ENCODE measurements at regions not wholly inside any gene's neighbourhood (a gene's known extent, or its start where the extent isn't known, plus 50 kb on each side); places are given as distances from the start of the nearest gene placed in this dataset.

DNA sequence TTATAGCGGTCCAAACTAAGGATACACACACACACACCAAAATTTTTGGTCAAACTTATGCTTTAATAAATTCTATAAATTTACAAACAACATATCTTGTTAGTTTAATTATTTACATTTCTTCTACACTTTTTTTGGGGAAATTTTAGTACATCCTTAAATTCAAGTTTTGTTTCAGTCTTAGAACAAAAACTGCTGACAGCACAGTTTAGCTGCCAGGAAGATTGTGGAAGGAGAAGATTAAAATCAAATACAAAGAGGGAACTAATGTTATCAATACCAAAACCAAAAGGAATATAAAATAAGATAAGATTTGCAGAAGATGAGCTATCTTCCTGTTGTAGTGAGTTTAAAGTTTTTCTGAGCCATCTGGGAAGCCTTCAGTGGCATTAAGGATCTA is 368.8 kb downstream of the AASDHPPT start:
- H3K36me3 ChIP-seq (replicated peaks; ENCODE audit: control insufficient read depth, insufficient read depth, low read length): no peaks in the 10 kb centered on the region
- no peak overlapping the region for H3K4me3 ChIP-seq (ENCODE audit: insufficient read depth, low read depth, low read length)
- no peaks in the 10 kb centered on the region for H3K27me3 ChIP-seq (ENCODE audit: control insufficient read depth, insufficient read depth, low read length)
- DNase-seq: no peak

GRCh38 chr11:106446955-106447354 is 369.5 kb downstream of the AASDHPPT start:
- Histone ChIP-seq H3K36me3 (replicated peaks; ENCODE audit: control insufficient read depth, insufficient read depth, low read length) (no peaks in the 10 kb centered on the region), H3K4me3 (ENCODE audit: insufficient read depth, low read depth, low read length) (no peak overlapping the region), H3K27me3 (ENCODE audit: control insufficient read depth, insufficient read depth, low read length) (no peaks in the 10 kb centered on the region)
- DNase-seq: no peak

- no peaks in the 10 kb centered on the region for H3K27me3 ChIP-seq (ENCODE audit: control insufficient read depth, insufficient read depth, low read length)
- no peaks in the 10 kb centered on the region for H3K36me3 ChIP-seq (replicated peaks; ENCODE audit: control insufficient read depth, insufficient read depth, low read length)
- no peak overlapping the region for H3K4me3 ChIP-seq (ENCODE audit: insufficient read depth, low read depth, low read length)
- DNase-seq: no peak
Observed at GRCh38 chr11:106447631-106448191, 370.2 kb downstream of the AASDHPPT start.

GRCh38 chr11:106449763-106450162 is 372.3 kb downstream of the AASDHPPT start:
- H3K36me3 ChIP-seq (replicated peaks; ENCODE audit: control insufficient read depth, insufficient read depth, low read length): no peaks in the 10 kb centered on the region
- H3K4me3 ChIP-seq (ENCODE audit: insufficient read depth, low read depth, low read length): no peak overlapping the region
- no peaks in the 10 kb centered on the region for H3K27me3 ChIP-seq (ENCODE audit: control insufficient read depth, insufficient read depth, low read length)
- DNase-seq: no peak

DNA sequence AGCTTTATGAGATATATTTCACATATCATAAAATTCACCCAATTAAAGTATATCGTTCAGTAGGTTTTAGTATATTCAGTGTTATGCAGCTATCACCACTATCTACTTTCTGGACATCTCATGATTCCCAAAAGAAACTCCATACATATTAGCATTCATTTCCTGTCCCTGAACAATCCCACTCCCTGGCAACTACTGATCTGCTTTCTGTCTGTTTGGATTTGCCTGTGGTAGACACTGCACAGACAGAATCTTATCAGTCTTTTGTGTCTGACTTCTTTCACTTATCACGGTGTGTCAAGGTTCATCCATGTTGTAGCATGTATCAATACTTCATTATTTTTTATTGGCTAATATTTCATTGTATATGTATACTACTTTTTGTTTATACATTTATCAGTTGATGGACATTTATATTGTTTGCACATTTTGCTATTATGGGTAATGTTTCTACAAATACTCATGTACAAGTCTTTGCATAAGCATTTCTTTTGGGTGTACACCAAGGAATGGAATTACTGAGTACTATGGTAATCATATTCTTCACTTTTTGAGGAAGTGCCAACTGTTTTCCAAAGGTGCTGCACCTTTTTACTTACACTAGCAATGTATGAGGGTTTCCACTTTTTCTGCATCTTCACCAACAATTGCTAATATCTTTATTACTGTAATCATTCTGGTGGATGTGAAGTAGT is 373.9 kb downstream of the AASDHPPT start:
- no peak for DNase-seq
- Histone ChIP-seq H3K27me3 (ENCODE audit: control insufficient read depth, insufficient read depth, low read length) (no peaks in the 10 kb centered on the region), H3K36me3 (replicated peaks; ENCODE audit: control insufficient read depth, insufficient read depth, low read length) (no peaks in the 10 kb centered on the region), H3K4me3 (ENCODE audit: insufficient read depth, low read depth, low read length) (no peak overlapping the region)

GRCh38 chr11:106456647-106457046 is 379.2 kb downstream of the AASDHPPT start:
- DNase-seq: no peak
- H3K36me3 ChIP-seq (replicated peaks; ENCODE audit: control insufficient read depth, insufficient read depth, low read length): no peaks in the 10 kb centered on the region
- H3K27me3 ChIP-seq (ENCODE audit: control insufficient read depth, insufficient read depth, low read length): no peaks in the 10 kb centered on the region
- H3K4me3 ChIP-seq (ENCODE audit: insufficient read depth, low read depth, low read length): no peak overlapping the region

DNA sequence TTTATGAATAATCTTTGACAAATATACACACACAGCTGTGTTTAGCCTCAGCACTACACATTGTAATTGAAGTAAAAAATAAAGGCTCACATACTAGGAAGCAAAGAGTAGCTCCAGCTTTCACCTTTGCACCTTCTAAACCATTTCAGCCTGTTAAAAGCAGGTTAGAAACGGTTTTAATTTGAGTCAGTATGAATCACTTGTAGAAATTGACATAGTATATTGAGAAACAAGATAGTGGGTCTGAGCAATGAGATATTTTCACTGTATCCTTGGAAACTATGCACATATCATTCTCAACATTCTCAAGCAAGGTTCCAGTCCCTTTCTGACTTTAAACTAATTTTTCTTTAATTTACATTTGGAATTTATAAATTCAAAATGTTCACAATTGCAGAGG is 380.3 kb downstream of the AASDHPPT start:
- H3K27me3 ChIP-seq (ENCODE audit: control insufficient read depth, insufficient read depth, low read length): no peaks in the 10 kb centered on the region
- no peak overlapping the region for H3K4me3 ChIP-seq (ENCODE audit: insufficient read depth, low read depth, low read length)
- no peak for DNase-seq
- no peaks in the 10 kb centered on the region for H3K36me3 ChIP-seq (replicated peaks; ENCODE audit: control insufficient read depth, insufficient read depth, low read length)

DNA sequence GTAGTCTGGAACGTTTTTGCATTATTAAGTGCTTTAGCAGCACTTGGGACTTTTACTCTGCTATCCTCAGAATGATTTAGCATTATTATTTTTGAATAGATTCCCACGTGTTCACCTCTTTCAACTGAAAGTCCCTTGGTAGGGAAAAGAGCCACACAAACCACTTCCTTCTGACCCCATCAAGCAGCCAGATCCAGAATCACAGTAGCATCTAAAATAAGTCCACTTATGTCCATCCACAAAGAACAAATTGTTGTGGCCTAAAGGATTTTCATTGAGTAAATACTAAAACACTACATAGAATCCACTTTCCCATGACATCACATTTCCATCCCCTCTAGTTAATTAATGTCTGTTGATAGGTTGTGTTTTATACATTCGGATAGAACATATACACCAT is 381.7 kb downstream of the AASDHPPT start:
- no peaks in the 10 kb centered on the region for H3K36me3 ChIP-seq (replicated peaks; ENCODE audit: control insufficient read depth, insufficient read depth, low read length)
- H3K27me3 ChIP-seq (ENCODE audit: control insufficient read depth, insufficient read depth, low read length): no peaks in the 10 kb centered on the region
- no peak for DNase-seq
- H3K4me3 ChIP-seq (ENCODE audit: insufficient read depth, low read depth, low read length): no peak overlapping the region

DNA sequence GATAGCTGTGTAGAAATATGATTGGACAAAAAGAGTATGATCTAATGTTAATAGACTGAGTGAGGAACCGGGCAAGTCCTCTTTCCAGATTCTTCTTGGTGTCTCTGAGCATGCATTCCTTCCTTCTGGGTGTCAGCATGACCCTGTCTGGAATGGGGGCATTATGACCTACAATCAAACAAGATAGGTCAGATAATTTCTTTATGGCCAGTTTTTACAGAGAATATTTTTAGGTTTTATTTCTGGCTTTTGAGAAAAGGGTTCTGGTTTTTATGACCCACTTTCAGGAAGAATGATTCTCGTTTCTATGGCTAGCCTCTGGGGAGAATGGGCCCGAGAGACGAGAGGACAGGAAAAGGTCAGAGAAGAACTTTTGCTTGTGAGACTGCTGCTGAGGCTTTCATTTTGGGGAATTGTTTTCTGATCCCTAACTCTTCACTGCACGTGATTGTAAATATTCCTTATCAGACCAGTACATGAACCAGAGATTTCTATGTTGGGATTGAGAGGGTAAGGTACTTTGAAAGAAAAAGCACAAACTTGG is 383.8 kb downstream of the AASDHPPT start:
- Histone ChIP-seq H3K27me3 (ENCODE audit: control insufficient read depth, insufficient read depth, low read length) (no peaks in the 10 kb centered on the region), H3K36me3 (replicated peaks; ENCODE audit: control insufficient read depth, insufficient read depth, low read length) (no peaks in the 10 kb centered on the region), H3K4me3 (ENCODE audit: insufficient read depth, low read depth, low read length) (no peak overlapping the region)
- DNase-seq: no peak

DNA sequence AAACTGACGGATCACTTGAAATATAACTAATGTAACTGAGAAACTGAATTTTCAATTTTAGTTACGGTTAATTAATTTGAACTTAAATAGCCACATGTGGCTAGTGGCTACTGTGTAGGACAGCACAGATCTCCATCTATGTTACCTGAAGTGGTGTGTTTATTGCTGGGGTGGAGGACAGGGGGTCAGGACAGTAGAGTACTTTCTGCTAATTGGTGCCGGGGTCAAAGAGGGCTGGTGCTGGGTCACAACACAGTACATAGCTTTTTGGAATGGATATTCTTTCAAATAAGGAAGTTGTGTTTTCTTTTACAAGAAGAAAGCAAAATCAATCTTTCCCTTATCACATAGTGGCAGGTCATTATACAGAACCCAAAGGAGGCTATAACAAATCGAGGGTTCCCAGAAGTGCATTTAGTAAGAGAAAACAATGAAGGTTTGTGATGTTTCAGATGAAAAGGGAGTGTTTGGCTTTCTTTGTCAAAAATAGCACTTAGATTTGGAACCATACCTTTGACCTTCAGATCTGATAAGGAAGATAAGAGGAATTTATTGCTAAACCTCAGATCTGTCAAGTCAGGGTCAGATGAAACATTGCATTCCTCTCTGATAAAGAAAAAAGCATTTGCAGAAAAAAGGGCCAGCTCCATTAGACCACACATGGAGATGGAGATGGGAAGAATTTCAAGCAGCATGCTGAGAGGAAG is 384.5 kb downstream of the AASDHPPT start:
- no peaks in the 10 kb centered on the region for H3K36me3 ChIP-seq (replicated peaks; ENCODE audit: control insufficient read depth, insufficient read depth, low read length)
- H3K4me3 ChIP-seq (ENCODE audit: insufficient read depth, low read depth, low read length): no peak overlapping the region
- no peaks in the 10 kb centered on the region for H3K27me3 ChIP-seq (ENCODE audit: control insufficient read depth, insufficient read depth, low read length)
- peak; percentile 23 for DNase-seq

DNA sequence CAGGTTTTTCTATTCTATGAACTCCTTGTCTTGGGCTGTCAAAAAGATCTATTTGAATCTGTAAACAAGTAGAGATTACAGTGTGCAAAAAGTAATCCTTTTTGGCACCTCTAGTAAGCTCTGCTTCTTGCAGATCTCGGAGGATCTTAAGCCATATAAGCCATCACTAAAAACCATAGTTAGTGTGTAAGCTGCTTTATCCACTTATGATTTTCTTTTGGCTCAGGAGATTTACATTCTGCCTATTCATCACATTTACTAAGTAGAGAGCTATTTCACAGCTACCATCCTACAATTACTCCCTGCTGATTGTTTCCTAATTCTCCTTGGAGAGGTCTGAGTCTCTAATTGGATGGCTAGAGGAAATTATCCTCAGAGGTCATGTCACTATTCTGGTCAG is 385.7 kb downstream of the AASDHPPT start:
- H3K4me3 ChIP-seq (ENCODE audit: insufficient read depth, low read depth, low read length): no peak overlapping the region
- H3K27me3 ChIP-seq (ENCODE audit: control insufficient read depth, insufficient read depth, low read length): no peaks in the 10 kb centered on the region
- no peaks in the 10 kb centered on the region for H3K36me3 ChIP-seq (replicated peaks; ENCODE audit: control insufficient read depth, insufficient read depth, low read length)
- no peak for DNase-seq

DNA sequence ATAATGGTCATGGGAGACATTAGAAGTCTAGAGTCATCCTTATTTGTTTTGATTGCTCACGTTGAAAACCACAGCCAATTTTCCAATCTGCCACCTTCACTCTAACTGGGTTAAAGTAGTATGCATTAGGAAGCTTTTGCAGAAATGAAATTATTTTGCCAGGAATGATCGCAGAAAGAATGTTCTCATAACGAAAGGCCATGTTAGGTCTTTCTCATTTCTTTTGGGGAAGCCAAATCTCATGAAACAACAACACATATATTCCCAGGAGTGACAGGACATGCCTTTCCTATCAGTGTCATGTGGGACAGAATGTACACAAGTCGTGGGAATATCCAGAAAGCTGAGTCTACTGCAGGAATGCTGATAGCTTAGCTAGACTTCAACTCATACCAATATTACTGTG is 386.3 kb downstream of the AASDHPPT start:
- H3K36me3 ChIP-seq (replicated peaks; ENCODE audit: control insufficient read depth, insufficient read depth, low read length): no peaks in the 10 kb centered on the region
- no peak overlapping the region for H3K4me3 ChIP-seq (ENCODE audit: insufficient read depth, low read depth, low read length)
- no peak for DNase-seq
- no peaks in the 10 kb centered on the region for H3K27me3 ChIP-seq (ENCODE audit: control insufficient read depth, insufficient read depth, low read length)

GRCh38 chr11:106464728-106465127 is 387.3 kb downstream of the AASDHPPT start:
- Histone ChIP-seq H3K36me3 (replicated peaks; ENCODE audit: control insufficient read depth, insufficient read depth, low read length) (no peaks in the 10 kb centered on the region), H3K27me3 (ENCODE audit: control insufficient read depth, insufficient read depth, low read length) (no peaks in the 10 kb centered on the region), H3K4me3 (ENCODE audit: insufficient read depth, low read depth, low read length) (no peak overlapping the region)
- no peak for DNase-seq

GRCh38 chr11:106466521-106467080 is 389.1 kb downstream of the AASDHPPT start:
- H3K27me3 ChIP-seq (ENCODE audit: control insufficient read depth, insufficient read depth, low read length): no peaks in the 10 kb centered on the region
- no peaks in the 10 kb centered on the region for H3K36me3 ChIP-seq (replicated peaks; ENCODE audit: control insufficient read depth, insufficient read depth, low read length)
- H3K4me3 ChIP-seq (ENCODE audit: insufficient read depth, low read depth, low read length): no peak overlapping the region
- DNase-seq: no peak

GRCh38 chr11:106467501-106467900 is 390.0 kb downstream of the AASDHPPT start:
- Histone ChIP-seq H3K27me3 (ENCODE audit: control insufficient read depth, insufficient read depth, low read length) (no peaks in the 10 kb centered on the region), H3K4me3 (ENCODE audit: insufficient read depth, low read depth, low read length) (no peak overlapping the region), H3K36me3 (replicated peaks; ENCODE audit: control insufficient read depth, insufficient read depth, low read length) (no peaks in the 10 kb centered on the region)
- no peak for DNase-seq

Measured in H7 (cell line).